ENCODE measurements at regions not wholly inside any gene's neighbourhood (a gene's known extent, or its start where the extent isn't known, plus 50 kb on each side); places are given as distances from the start of the nearest gene placed in this dataset.

- TF ChIP-seq, protein P1, sequence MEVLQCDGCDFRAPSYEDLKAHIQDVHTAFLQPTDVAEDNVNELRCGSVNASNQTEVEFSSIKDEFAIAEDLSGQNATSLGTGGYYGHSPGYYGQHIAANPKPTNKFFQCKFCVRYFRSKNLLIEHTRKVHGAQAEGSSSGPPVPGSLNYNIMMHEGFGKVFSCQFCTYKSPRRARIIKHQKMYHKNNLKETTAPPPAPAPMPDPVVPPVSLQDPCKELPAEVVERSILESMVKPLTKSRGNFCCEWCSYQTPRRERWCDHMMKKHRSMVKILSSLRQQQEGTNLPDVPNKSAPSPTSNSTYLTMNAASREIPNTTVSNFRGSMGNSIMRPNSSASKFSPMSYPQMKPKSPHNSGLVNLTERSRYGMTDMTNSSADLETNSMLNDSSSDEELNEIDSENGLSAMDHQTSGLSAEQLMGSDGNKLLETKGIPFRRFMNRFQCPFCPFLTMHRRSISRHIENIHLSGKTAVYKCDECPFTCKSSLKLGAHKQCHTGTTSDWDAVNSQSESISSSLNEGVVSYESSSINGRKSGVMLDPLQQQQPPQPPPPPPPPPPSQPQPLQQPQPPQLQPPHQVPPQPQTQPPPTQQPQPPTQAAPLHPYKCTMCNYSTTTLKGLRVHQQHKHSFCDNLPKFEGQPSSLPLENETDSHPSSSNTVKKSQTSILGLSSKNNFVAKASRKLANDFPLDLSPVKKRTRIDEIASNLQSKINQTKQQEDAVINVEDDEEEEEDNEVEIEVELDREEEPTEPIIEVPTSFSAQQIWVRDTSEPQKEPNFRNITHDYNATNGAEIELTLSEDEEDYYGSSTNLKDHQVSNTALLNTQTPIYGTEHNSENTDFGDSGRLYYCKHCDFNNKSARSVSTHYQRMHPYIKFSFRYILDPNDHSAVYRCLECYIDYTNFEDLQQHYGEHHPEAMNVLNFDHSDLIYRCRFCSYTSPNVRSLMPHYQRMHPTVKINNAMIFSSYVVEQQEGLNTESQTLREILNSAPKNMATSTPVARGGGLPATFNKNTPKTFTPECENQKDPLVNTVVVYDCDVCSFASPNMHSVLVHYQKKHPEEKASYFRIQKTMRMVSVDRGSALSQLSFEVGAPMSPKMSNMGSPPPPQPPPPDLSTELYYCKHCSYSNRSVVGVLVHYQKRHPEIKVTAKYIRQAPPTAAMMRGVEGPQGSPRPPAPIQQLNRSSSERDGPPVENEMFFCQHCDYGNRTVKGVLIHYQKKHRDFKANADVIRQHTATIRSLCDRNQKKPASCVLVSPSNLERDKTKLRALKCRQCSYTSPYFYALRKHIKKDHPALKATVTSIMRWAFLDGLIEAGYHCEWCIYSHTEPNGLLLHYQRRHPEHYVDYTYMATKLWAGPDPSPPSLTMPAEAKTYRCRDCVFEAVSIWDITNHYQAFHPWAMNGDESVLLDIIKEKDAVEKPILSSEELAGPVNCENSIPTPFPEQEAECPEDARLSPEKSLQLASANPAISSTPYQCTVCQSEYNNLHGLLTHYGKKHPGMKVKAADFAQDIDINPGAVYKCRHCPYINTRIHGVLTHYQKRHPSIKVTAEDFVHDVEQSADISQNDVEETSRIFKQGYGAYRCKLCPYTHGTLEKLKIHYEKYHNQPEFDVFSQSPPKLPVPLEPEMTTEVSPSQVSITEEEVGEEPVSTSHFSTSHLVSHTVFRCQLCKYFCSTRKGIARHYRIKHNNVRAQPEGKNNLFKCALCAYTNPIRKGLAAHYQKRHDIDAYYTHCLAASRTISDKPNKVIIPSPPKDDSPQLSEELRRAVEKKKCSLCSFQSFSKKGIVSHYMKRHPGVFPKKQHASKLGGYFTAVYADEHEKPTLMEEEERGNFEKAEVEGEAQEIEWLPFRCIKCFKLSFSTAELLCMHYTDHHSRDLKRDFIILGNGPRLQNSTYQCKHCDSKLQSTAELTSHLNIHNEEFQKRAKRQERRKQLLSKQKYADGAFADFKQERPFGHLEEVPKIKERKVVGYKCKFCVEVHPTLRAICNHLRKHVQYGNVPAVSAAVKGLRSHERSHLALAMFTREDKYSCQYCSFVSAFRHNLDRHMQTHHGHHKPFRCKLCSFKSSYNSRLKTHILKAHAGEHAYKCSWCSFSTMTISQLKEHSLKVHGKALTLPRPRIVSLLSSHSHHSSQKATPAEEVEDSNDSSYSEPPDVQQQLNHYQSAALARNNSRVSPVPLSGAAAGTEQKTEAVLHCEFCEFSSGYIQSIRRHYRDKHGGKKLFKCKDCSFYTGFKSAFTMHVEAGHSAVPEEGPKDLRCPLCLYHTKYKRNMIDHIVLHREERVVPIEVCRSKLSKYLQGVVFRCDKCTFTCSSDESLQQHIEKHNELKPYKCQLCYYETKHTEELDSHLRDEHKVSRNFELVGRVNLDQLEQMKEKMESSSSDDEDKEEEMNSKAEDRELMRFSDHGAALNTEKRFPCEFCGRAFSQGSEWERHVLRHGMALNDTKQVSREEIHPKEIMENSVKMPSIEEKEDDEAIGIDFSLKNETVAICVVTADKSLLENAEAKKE (CRISPR knock-in tag; IDR thresholded peaks at IDR 0.05), result no peak
- TF ChIP-seq JUNB (IDR thresholded peaks at IDR 0.05; ENCODE audit: unreplicated experiment) (no peak), CTCF (conservative IDR thresholded peaks at IDR 0.05; ENCODE audit: low read depth in 2 of 2) (no peak), STAT1 (IDR thresholded peaks at IDR 0.05; ENCODE audit: unreplicated experiment) (no peak), CREB1 (CRISPR knock-in tag; IDR thresholded peaks at IDR 0.05; ENCODE audit: low read depth) (no peak), EZH2phosphoT487 (IDR thresholded peaks at IDR 0.05; ENCODE audit: unreplicated experiment) (no peak), ZNF331 (CRISPR knock-in tag; IDR thresholded peaks at IDR 0.05; ENCODE audit: low read depth) (no peak), ZNF114 (CRISPR knock-in tag; IDR thresholded peaks at IDR 0.05) (no peak), NANOG (IDR thresholded peaks at IDR 0.05; ENCODE audit: borderline replicate concordance) (no peak), EZH2 (IDR thresholded peaks at IDR 0.05; ENCODE audit: low read depth, unreplicated experiment) (no peak), POLR2AphosphoS5 (IDR thresholded peaks at IDR 0.05; ENCODE audit: low read depth) (no peak)
- TF ChIP-seq, protein P2, sequence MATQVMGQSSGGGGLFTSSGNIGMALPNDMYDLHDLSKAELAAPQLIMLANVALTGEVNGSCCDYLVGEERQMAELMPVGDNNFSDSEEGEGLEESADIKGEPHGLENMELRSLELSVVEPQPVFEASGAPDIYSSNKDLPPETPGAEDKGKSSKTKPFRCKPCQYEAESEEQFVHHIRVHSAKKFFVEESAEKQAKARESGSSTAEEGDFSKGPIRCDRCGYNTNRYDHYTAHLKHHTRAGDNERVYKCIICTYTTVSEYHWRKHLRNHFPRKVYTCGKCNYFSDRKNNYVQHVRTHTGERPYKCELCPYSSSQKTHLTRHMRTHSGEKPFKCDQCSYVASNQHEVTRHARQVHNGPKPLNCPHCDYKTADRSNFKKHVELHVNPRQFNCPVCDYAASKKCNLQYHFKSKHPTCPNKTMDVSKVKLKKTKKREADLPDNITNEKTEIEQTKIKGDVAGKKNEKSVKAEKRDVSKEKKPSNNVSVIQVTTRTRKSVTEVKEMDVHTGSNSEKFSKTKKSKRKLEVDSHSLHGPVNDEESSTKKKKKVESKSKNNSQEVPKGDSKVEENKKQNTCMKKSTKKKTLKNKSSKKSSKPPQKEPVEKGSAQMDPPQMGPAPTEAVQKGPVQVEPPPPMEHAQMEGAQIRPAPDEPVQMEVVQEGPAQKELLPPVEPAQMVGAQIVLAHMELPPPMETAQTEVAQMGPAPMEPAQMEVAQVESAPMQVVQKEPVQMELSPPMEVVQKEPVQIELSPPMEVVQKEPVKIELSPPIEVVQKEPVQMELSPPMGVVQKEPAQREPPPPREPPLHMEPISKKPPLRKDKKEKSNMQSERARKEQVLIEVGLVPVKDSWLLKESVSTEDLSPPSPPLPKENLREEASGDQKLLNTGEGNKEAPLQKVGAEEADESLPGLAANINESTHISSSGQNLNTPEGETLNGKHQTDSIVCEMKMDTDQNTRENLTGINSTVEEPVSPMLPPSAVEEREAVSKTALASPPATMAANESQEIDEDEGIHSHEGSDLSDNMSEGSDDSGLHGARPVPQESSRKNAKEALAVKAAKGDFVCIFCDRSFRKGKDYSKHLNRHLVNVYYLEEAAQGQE (IDR thresholded peaks at IDR 0.05; ENCODE audit: unreplicated experiment), result no peak
- TF ChIP-seq, protein P3, sequence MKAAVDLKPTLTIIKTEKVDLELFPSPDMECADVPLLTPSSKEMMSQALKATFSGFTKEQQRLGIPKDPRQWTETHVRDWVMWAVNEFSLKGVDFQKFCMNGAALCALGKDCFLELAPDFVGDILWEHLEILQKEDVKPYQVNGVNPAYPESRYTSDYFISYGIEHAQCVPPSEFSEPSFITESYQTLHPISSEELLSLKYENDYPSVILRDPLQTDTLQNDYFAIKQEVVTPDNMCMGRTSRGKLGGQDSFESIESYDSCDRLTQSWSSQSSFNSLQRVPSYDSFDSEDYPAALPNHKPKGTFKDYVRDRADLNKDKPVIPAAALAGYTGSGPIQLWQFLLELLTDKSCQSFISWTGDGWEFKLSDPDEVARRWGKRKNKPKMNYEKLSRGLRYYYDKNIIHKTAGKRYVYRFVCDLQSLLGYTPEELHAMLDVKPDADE (IDR thresholded peaks at IDR 0.05), result no peak
- no peaks in the 10 kb centered on the region for H3K79me2 ChIP-seq (replicated peaks; ENCODE audit: insufficient read depth)
- no peak overlapping the region for H3K4me3 ChIP-seq
- no peak overlapping the region for H2AFZ ChIP-seq
- Mint-ChIP-seq H3K4me1 (no peaks in the 10 kb centered on the region), H3K4me3 (no peak overlapping the region), H3K27ac (no peak overlapping the region), H3K9me3 (peaks cover 15% of the 10 kb centered on the region; the same call in 2 of the 3 replicates), H3K27me3 (ENCODE audit: insufficient read depth, low read depth, poor library complexity) (peaks cover 2% of the 10 kb centered on the region), H3K36me3 (ENCODE audit: low read depth) (peaks cover 7% of the 10 kb centered on the region; the same call in 2 of the 3 replicates)
- H4K20me1 ChIP-seq (replicated peaks; ENCODE audit: insufficient read depth), result no peaks in the 10 kb centered on the region
- no peaks in the 10 kb centered on the region for H3F3A ChIP-seq (replicated peaks; ENCODE audit: low read depth)
- H3K36me3 ChIP-seq (ENCODE audit: insufficient read depth), result no peaks in the 10 kb centered on the region
- DNase-seq (ENCODE audit: low spot score) (no peak), ATAC-seq (no peak)
- 0 out of 2 replicates have a peak, but pooled peaks cover 3% of the 10 kb centered on the region for H3K9me2 ChIP-seq (ENCODE audit: insufficient read depth)
- H3K27ac ChIP-seq (ENCODE audit: low read depth), result no peak overlapping the region
- H3K27me3 ChIP-seq (ENCODE audit: insufficient read depth), result no peaks in the 10 kb centered on the region
- H3K4me1 ChIP-seq (ENCODE audit: insufficient read depth), result no peaks in the 10 kb centered on the region
- H3K4me2 ChIP-seq, result no peak overlapping the region
Measured at GRCh38 chr17:53219821-53220220, 602.9 kb upstream of the KIF2B start.

Measured in GM23338 (cell line).